ENCODE measurements at regions not wholly inside any gene's neighbourhood (a gene's known extent, or its start where the extent isn't known, plus 50 kb on each side); places are given as distances from the start of the nearest gene placed in this dataset.
"Not testable (repeated sequence)": the region's sequence is repeated elsewhere in the genome, so short reads cannot be mapped to it uniquely, and the experiment has no call there.

- DNase-seq (ENCODE audit: low spot score) (peak; percentile 40), ATAC-seq (peak; percentile 85)
- Histone ChIP-seq H3K9me2 (ENCODE audit: insufficient read depth) (no peaks in the 10 kb centered on the region), H3K27ac (ENCODE audit: low read depth) (no peak overlapping the region), H3K4me3 (no peak overlapping the region), H3F3A (replicated peaks; ENCODE audit: low read depth) (no peaks in the 10 kb centered on the region), H3K27me3 (ENCODE audit: insufficient read depth) (no peaks in the 10 kb centered on the region), H3K4me2 (no peak overlapping the region), H3K79me2 (replicated peaks; ENCODE audit: insufficient read depth) (no peaks in the 10 kb centered on the region), H3K4me1 (ENCODE audit: insufficient read depth) (peaks cover 11% of the 10 kb centered on the region), H4K20me1 (replicated peaks; ENCODE audit: insufficient read depth) (no peaks in the 10 kb centered on the region), H2AFZ (peak overlapping the region; percentile 81; the same call in 1 of the 2 replicates), H3K36me3 (ENCODE audit: insufficient read depth) (no peaks in the 10 kb centered on the region)
- Mint-ChIP-seq H3K9me3 (peaks cover 76% of the 10 kb centered on the region), H3K4me3 (no peak overlapping the region), H3K4me1 (peaks cover 14% of the 10 kb centered on the region), H3K27me3 (ENCODE audit: insufficient read depth, low read depth, poor library complexity) (peaks cover 7% of the 10 kb centered on the region), H3K36me3 (ENCODE audit: low read depth) (peaks cover 21% of the 10 kb centered on the region), H3K27ac (no peak overlapping the region)
- no peak for TF ChIP-seq EZH2phosphoT487 (IDR thresholded peaks at IDR 0.05; ENCODE audit: unreplicated experiment)
- no peak for TF ChIP-seq STAT1 (IDR thresholded peaks at IDR 0.05; ENCODE audit: unreplicated experiment)
- no peak for TF ChIP-seq REST (IDR thresholded peaks at IDR 0.05; ENCODE audit: unreplicated experiment)
- no peak for TF ChIP-seq POLR2AphosphoS5 (IDR thresholded peaks at IDR 0.05; ENCODE audit: low read depth)
- TF ChIP-seq CTCF (conservative IDR thresholded peaks at IDR 0.05; ENCODE audit: low read depth in 2 of 2) = peak in 1 of 2 experiments; percentile 69; a peak in 2 of 4 replicates
- no peak for TF ChIP-seq JUNB (IDR thresholded peaks at IDR 0.05; ENCODE audit: unreplicated experiment)
Measured at GRCh38 chr7:4472728-4473127, 209.4 kb upstream of the FOXK1 start.

- Mint-ChIP-seq H3K27ac (no peak overlapping the region), H3K9me3 (peaks cover 77% of the 10 kb centered on the region), H3K4me3 (no peak overlapping the region), H3K27me3 (ENCODE audit: insufficient read depth, low read depth, poor library complexity) (peaks cover 9% of the 10 kb centered on the region), H3K4me1 (no peaks in the 10 kb centered on the region; the same call in 2 of the 3 replicates), H3K36me3 (ENCODE audit: low read depth) (peaks cover 33% of the 10 kb centered on the region)
- TF ChIP-seq POLR2AphosphoS5 (IDR thresholded peaks at IDR 0.05; ENCODE audit: low read depth) = no peak
- TF ChIP-seq CTCF (conservative IDR thresholded peaks at IDR 0.05; ENCODE audit: low read depth in 2 of 2) = peak; percentile 78 to 90
- no peaks in the 10 kb centered on the region for H3K4me1 ChIP-seq (ENCODE audit: insufficient read depth)
- DNase-seq (ENCODE audit: low spot score) (peak; percentile 94), ATAC-seq (peak; percentile 92)
- H3K36me3 ChIP-seq (ENCODE audit: insufficient read depth) = no peaks in the 10 kb centered on the region
- H3K79me2 ChIP-seq (replicated peaks; ENCODE audit: insufficient read depth) = no peaks in the 10 kb centered on the region
- no peaks in the 10 kb centered on the region for H4K20me1 ChIP-seq (replicated peaks; ENCODE audit: insufficient read depth)
- no peaks in the 10 kb centered on the region for H3F3A ChIP-seq (replicated peaks; ENCODE audit: low read depth)
- H3K27ac ChIP-seq (ENCODE audit: low read depth) = no peak overlapping the region
- no peak overlapping the region for H2AFZ ChIP-seq
- H3K4me3 ChIP-seq = no peak overlapping the region
- H3K27me3 ChIP-seq (ENCODE audit: insufficient read depth) = no peaks in the 10 kb centered on the region
- H3K9me2 ChIP-seq (ENCODE audit: insufficient read depth) = no peaks in the 10 kb centered on the region
- no peak overlapping the region for H3K4me2 ChIP-seq
Measured at GRCh38 chr7:4479367-4480039, 202.6 kb upstream of the FOXK1 start.

GRCh38 chr7:4480131-4480530, 202.0 kb upstream of the FOXK1 start:
- H3K36me3 ChIP-seq (ENCODE audit: insufficient read depth); H3K79me2 ChIP-seq (replicated peaks; ENCODE audit: insufficient read depth); H3K27ac ChIP-seq (ENCODE audit: low read depth); H3K4me2 ChIP-seq; H3K9me2 ChIP-seq (ENCODE audit: insufficient read depth); H3K4me1 Mint-ChIP-seq; H3F3A ChIP-seq (replicated peaks; ENCODE audit: low read depth); ATAC-seq; H4K20me1 ChIP-seq (replicated peaks; ENCODE audit: insufficient read depth); H2AFZ ChIP-seq; H3K4me1 ChIP-seq (ENCODE audit: insufficient read depth); H3K4me3 ChIP-seq; H3K4me3 Mint-ChIP-seq; H3K27me3 Mint-ChIP-seq (ENCODE audit: insufficient read depth, low read depth, poor library complexity); H3K27ac Mint-ChIP-seq; H3K27me3 ChIP-seq (ENCODE audit: insufficient read depth); DNase-seq (ENCODE audit: low spot score): not testable (repeated sequence)
- peaks cover 80% of the 10 kb centered on the region for H3K9me3 Mint-ChIP-seq
- peaks cover 31% of the 10 kb centered on the region for H3K36me3 Mint-ChIP-seq (ENCODE audit: low read depth)
